Lung (tissue), 11 donors: ENCODE measurements at regions not wholly inside any gene's neighbourhood (a gene's known extent, or its start where the extent isn't known, plus 50 kb on each side); places are given as distances from the start of the nearest gene placed in this dataset.

ENCODE experiments used
- ATAC-seq: fragments of 200-7000 bp; cut with Tn5 transposase; one replicate; pipeline ENCODE4 v1.9.1; 2020; ENCODE audit warnings: moderate number of reproducible peaks; ENCODE audit not compliant: insufficient read depth, low FRiP score
- DNase-seq, 3 donors: peaks; one replicate each; pipeline ENCODE4 v3.0.0-alpha.2; 2013 to 2017
- H3K27ac ChIP-seq, 2 donors: one replicate each; pipeline ENCODE4 v1.5.1; 2013; ENCODE audit warnings: mild to moderate bottlenecking in 2 of 2, moderate library complexity in 2 of 2, control low read depth in 1 of 2, inconsistent platforms in 1 of 2, low read depth in 1 of 2, low read length in 1 of 2
- H3K27me3 ChIP-seq, 3 donors: one replicate each; pipeline ENCODE4 v1.5.1; 2013; ENCODE audit warnings: low read length in 2 of 3; ENCODE audit not compliant: control insufficient read depth in 3 of 3, insufficient read depth in 3 of 3
- H3K36me3 ChIP-seq, 4 donors: one replicate each; pipeline ENCODE4 v1.5.1; 2013; ENCODE audit warnings: low read length in 4 of 4, mild to moderate bottlenecking in 1 of 4, moderate library complexity in 1 of 4; ENCODE audit not compliant: control insufficient read depth in 4 of 4, insufficient read depth in 4 of 4
- H3K4me1 ChIP-seq, 5 donors: one replicate each; pipeline ENCODE4 v1.5.1; 2013; ENCODE audit warnings: low read length in 5 of 5, mild to moderate bottlenecking in 2 of 5, moderate library complexity in 1 of 5; ENCODE audit not compliant: control insufficient read depth in 5 of 5, insufficient read depth in 5 of 5
- H3K4me3 ChIP-seq: one replicate; pipeline ENCODE4 v1.5.1; 2013; ENCODE audit warnings: mild to moderate bottlenecking, control low read depth, moderate library complexity
- H3K9ac ChIP-seq, 2 donors: one replicate each; pipeline ENCODE4 v1.5.1; 2013; ENCODE audit warnings: low read length in 2 of 2, control low read depth in 1 of 2; ENCODE audit not compliant: insufficient read depth in 1 of 2
- H3K9me3 ChIP-seq, 4 donors: one replicate each; pipeline ENCODE4 v1.5.1; 2013; ENCODE audit warnings: low read length in 3 of 4, mild to moderate bottlenecking in 1 of 4, moderate library complexity in 1 of 4; ENCODE audit not compliant: control insufficient read depth in 4 of 4, insufficient read depth in 3 of 4
- WGBS, 2 donors: extraction: QIAGEN DNeasy Blood & Tissue Kit; methylation state at CpG; one replicate each; pipeline ENCODE4 v1.1.7; 2013; 5-methylcytosine and 5-hydroxymethylcytosine counted together
- TF ChIP-seq, protein P1 (sequence below): IDR thresholded peaks from 2 replicates; pipeline ENCODE4 v1.5.1; 2012; ENCODE audit warnings: mild to moderate bottlenecking; ENCODE audit errors: control extremely low read depth, extremely low read depth
- donor health status: control.
- donor health status: control.
- donor health status: Bipolar disorder and iron deficiency.
- donor health status: healthy.
- donor health status: DM: yes; HTN: yes; CAD: no.

DNA sequence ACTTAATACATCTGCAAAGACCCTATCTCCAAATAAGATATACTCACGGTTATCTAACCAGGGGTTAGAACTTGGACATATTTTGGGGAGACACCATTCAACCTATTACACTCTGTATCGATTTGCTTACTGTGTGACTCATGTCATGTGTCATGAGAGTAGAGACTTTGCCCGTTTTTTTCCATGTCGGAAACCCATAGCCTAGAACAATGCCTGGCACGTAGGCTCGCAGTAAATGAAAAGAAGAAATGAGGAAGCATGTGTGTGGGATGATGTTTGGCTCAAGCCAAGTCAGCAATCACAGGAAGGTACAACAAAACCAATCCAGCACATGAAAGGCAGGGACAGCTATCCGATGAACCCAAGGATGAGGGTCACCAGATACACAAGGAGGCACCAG lies 94.6 kb upstream of the DNAH5 start:
- Histone ChIP-seq H3K4me1 (peaks cover 0 to 14% (median 7%) of the 10 kb centered on the region in 5 donors), H3K27me3 (peaks cover 0 to 5% (median 0%) of the 10 kb centered on the region in 3 donors), H3K27ac (no peak overlapping the region), H3K4me3 (no peak overlapping the region), H3K36me3 (no peaks in the 10 kb centered on the region), H3K9me3 (no peaks in the 10 kb centered on the region), H3K9ac (no peak overlapping the region)
- no peak for DNase-seq
- TF ChIP-seq, protein P1, sequence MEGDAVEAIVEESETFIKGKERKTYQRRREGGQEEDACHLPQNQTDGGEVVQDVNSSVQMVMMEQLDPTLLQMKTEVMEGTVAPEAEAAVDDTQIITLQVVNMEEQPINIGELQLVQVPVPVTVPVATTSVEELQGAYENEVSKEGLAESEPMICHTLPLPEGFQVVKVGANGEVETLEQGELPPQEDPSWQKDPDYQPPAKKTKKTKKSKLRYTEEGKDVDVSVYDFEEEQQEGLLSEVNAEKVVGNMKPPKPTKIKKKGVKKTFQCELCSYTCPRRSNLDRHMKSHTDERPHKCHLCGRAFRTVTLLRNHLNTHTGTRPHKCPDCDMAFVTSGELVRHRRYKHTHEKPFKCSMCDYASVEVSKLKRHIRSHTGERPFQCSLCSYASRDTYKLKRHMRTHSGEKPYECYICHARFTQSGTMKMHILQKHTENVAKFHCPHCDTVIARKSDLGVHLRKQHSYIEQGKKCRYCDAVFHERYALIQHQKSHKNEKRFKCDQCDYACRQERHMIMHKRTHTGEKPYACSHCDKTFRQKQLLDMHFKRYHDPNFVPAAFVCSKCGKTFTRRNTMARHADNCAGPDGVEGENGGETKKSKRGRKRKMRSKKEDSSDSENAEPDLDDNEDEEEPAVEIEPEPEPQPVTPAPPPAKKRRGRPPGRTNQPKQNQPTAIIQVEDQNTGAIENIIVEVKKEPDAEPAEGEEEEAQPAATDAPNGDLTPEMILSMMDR, result no peak
- WGBS, 2 donors, result 82 to 91% methylated on average over 7 of the region's 7 CpGs
- no peak for ATAC-seq

DNA sequence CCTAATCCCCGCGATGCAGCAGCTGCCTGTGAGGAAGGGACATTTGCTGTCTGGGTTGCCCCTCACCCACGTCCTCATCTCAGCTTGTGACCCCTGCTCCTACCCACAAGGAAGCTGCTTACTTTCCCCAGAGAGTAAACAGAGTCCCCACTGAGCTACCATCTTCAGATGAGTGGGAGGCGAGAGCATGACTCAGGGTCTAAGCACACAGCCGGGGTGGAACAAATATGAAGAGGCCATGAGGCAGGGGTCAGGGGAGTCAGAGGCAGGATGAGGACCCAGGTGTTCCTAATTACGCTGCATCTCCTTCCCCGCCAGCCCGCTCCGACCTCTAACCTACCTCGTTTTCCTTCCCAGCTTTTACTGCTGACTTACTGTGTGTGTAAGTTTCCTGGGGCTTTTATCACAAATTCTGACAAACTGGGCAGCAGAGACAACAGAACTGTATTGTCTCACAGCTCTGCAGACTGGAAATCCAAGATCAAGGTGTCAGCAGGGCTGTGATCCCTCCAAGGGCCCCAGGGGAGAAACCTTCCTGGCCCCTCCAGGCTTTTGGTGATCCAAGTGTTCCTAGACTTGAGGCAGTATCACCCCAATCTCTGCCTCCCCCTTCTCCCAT lies 94.0 kb upstream of the DNAH5 start:
- TF ChIP-seq, protein P1, result no peak
- Histone ChIP-seq H3K9ac (no peak overlapping the region), H3K36me3 (no peaks in the 10 kb centered on the region), H3K27me3 (peaks cover 0 to 5% (median 0%) of the 10 kb centered on the region in 3 donors), H3K9me3 (no peaks in the 10 kb centered on the region), H3K4me1 (peaks cover 0 to 14% (median 7%) of the 10 kb centered on the region in 5 donors), H3K27ac (no peak overlapping the region), H3K4me3 (no peak overlapping the region)
- 77 to 86% methylated on average over 10 of the region's 10 CpGs for WGBS, 2 donors
- DNase-seq, result no peak
- no peak for ATAC-seq

DNA sequence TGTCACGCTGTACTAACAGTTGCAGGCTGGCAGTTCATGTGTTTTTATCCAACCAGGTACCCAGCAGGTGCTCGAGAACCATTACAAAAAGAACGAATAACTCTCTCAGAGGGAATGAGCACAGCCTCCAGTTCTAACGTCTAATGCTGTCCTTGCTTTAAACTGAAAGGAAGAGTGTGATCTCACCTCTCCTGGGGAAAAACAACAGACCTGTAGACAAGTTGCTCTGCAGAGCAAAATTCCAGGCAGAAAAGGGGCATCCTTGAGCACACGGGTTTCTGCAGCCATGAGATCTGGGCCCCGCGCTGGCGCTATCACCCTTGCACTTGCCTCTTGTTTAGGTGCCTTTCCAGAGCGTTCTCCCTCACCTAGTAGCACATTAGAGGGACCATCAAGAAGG lies 92.5 kb upstream of the DNAH5 start:
- TF ChIP-seq, protein P1, result no peak
- no peak overlapping the region for H3K9ac ChIP-seq

DNA sequence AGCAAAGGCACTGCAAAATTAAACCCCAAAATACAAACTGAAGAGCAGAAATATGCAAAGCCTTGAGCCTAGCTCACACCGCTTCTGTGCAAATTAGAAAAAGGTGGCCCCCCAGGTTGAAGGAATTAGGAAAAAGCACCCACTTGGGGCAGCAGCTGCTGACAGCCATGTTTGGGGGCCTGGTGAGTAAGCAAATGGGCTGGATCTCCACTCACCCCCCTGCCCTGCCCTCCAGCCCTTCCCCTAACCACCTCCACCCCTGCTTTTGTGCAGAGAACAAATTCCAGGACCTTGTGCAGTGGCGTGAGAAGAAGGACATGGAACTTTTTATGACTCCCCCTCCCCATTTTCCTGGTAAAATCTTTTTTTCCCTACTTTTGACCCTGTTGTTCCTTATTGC lies 92.0 kb upstream of the DNAH5 start:
- H3K27me3 ChIP-seq, result peaks cover 0 to 5% (median 0%) of the 10 kb centered on the region in 3 donors
- DNase-seq (no peak), ATAC-seq (no peak)
- no peak overlapping the region for H3K27ac ChIP-seq
- no peaks in the 10 kb centered on the region for H3K36me3 ChIP-seq
- H3K9ac ChIP-seq, result no peak overlapping the region
- 66 to 94% methylated on average over 2 of the region's 2 CpGs for WGBS, 2 donors
- no peaks in the 10 kb centered on the region for H3K9me3 ChIP-seq
- no peak overlapping the region for H3K4me3 ChIP-seq
- peaks cover 0 to 14% (median 7%) of the 10 kb centered on the region in 5 donors for H3K4me1 ChIP-seq
- TF ChIP-seq, protein P1, result no peak

More for the DNA sequence above, 92.5 kb upstream of the DNAH5 start:
- Histone ChIP-seq H3K4me3 (no peak overlapping the region), H3K9me3 (no peaks in the 10 kb centered on the region), H3K27me3 (peaks cover 0 to 5% (median 0%) of the 10 kb centered on the region in 3 donors), H3K27ac (no peak overlapping the region), H3K36me3 (no peaks in the 10 kb centered on the region), H3K4me1 (peaks cover 0 to 14% (median 7%) of the 10 kb centered on the region in 5 donors)
- ATAC-seq (no peak), DNase-seq (no peak)
- 87 to 90% methylated on average over 9 of the region's 9 CpGs for WGBS, 2 donors
